Vagina (tissue), 2 donors: ENCODE measurements at regions not wholly inside any gene's neighbourhood (a gene's known extent, or its start where the extent isn't known, plus 50 kb on each side); places are given as distances from the start of the nearest gene placed in this dataset.

Experiments
- CTCF ChIP-seq, 3 experiments: fragments of 450-650 bp in 2 of 3; fragments of 200-600 bp in 1 of 3; sonication (generic) in 1 of 3; IDR thresholded peaks; one replicate each; pipeline ENCODE4 v1.5.1; 2017 to 2019; ENCODE audit warnings: antibody characterized with exemption in 3 of 3, mild to moderate bottlenecking in 2 of 3, moderate library complexity in 2 of 3
- POLR2A ChIP-seq, 2 donors: fragments of 450-650 bp; IDR thresholded peaks; one replicate each; pipeline ENCODE4 v1.6.1; 2017; ENCODE audit warnings: antibody characterized with exemption in 2 of 2, mild to moderate bottlenecking in 2 of 2, moderate library complexity in 2 of 2

- no peak for TF ChIP-seq CTCF (IDR thresholded peaks at IDR 0.05)
- TF ChIP-seq POLR2A (IDR thresholded peaks at IDR 0.05) = no peak
Observed at GRCh38 chr10:62894156-62894555, 78.0 kb upstream of the EGR2 start.
